ENCODE measurements at regions not wholly inside any gene's neighbourhood (a gene's known extent, or its start where the extent isn't known, plus 50 kb on each side); places are given as distances from the start of the nearest gene placed in this dataset.

GRCh38 chr14:40955131-40955505, 651.6 kb upstream of the LRFN5 start:
- TF ChIP-seq EP300 (conservative IDR thresholded peaks at IDR 0.05; ENCODE audit: poor library complexity, severe bottlenecking) (no peak), CTCF (IDR thresholded peaks at IDR 0.05; ENCODE audit: poor library complexity, severe bottlenecking) (no peak), EZH2 (IDR thresholded peaks at IDR 0.05; ENCODE audit: borderline replicate concordance, insufficient read depth, low read length, poor library complexity, severe bottlenecking) (no peak), POLR2AphosphoS5 (IDR thresholded peaks at IDR 0.05) (no peak), TAF1 (IDR thresholded peaks at IDR 0.05; ENCODE audit: low read depth) (no peak), REST (IDR thresholded peaks at IDR 0.05; ENCODE audit: borderline replicate concordance) (no peak), RAD21 (conservative IDR thresholded peaks at IDR 0.05) (no peak)

Data from neural cell (in vitro differentiated cells).